ENCODE measurements at regions not wholly inside any gene's neighbourhood (a gene's known extent, or its start where the extent isn't known, plus 50 kb on each side); places are given as distances from the start of the nearest gene placed in this dataset.
"Not testable (repeated sequence)": the region's sequence is repeated elsewhere in the genome, so short reads cannot be mapped to it uniquely, and the experiment has no call there.

DNA sequence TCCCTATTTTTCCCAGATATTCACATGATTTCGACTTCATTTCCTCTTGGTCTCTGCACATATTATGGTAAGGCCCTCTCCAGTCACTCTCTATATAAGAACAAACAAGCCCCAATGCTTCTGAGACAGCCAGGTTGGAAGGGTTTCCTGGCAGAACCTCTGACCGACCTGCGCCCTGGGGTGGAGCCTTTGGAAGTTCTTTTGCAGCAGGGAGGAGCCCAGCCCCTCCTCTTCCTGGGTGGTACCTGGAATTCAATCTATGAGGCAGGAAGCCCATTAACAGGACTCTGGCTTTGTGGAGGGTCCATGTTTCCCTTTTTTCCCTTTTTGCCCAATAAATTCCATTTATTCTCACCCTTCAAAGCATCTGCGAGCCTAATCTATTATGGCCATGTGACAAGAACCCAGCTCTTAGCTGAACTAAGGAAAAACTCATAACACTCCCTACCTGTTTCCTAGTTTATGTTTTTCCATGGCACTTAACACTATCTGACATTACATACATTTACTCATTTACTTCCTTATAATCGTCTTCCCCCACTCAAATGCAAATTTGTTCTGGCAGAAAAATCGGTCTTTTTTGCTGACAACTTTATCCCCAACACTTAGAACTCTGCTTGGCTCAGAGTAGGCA is 92.5 kb upstream of the FRMD4A start:
- DNase-seq = no peak

- DNase-seq = no peak
These were observed 91.7 kb upstream of the FRMD4A start for GRCh38 chr10:14422431-14422830.

- DNase-seq = no peak
These were observed 91.2 kb upstream of the FRMD4A start for GRCh38 chr10:14421941-14422340.

GRCh38 chr10:14417336-14417735 is 86.6 kb upstream of the FRMD4A start:
- not testable (repeated sequence) for DNase-seq

- DNase-seq = no peak
These were observed 85.6 kb upstream of the FRMD4A start for GRCh38 chr10:14416308-14416700.

GRCh38 chr10:14415676-14416307 is 85.1 kb upstream of the FRMD4A start:
- DNase-seq = no peak

DNA sequence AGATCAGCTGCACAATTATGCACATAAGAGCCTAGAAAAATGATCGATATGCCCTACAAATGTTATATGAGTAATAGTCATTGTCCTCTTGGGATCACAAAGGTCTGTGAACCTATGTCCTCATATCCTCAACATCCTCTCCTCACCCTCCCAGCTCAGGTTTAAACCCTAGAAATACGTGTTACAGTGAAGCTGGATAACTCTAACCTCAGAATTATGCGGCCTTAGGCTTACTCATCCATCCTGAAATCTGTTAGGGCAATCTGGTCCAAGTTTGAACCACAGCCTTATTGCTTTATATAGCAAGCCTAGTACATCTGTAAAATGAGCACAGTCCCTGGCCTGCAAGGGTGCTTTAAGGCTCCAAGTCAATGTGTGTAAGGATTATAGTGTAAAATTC is 84.2 kb upstream of the FRMD4A start:
- no peak for DNase-seq

GRCh38 chr10:14413523-14413922 is 82.8 kb upstream of the FRMD4A start:
- no peak for DNase-seq

- no peak for DNase-seq
These were observed 81.9 kb upstream of the FRMD4A start for GRCh38 chr10:14412624-14413023.

GRCh38 chr10:14409856-14410458 is 79.2 kb upstream of the FRMD4A start:
- DNase-seq = no peak

- no peak for DNase-seq
These were observed 78.5 kb upstream of the FRMD4A start for GRCh38 chr10:14409247-14409646.

DNA sequence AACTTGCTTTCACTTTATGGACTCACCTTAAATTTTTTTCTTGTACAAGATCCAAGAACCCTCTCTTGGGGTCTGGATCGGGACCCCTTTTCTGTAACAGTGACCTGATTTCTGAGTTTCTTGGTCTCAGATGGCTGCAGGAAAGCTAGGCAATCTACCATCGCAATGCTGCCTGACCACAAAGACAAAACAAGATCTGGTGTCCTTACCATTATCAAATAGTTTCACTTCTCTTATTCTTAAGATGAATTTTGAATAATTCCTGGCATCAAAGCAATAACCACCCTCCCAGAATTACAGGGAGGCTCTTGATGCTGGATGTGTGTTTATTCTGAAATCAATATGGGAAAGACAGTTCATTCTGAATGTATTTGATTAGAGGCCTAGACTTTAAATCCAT is 77.4 kb upstream of the FRMD4A start:
- no peak for DNase-seq

GRCh38 chr10:14407567-14407966 is 76.8 kb upstream of the FRMD4A start:
- DNase-seq = no peak

- DNase-seq = peak; percentile 72
These were observed 74.6 kb upstream of the FRMD4A start for GRCh38 chr10:14405076-14406065.

GRCh38 chr10:14403881-14404623 is 73.3 kb upstream of the FRMD4A start:
- DNase-seq = no peak

DNA sequence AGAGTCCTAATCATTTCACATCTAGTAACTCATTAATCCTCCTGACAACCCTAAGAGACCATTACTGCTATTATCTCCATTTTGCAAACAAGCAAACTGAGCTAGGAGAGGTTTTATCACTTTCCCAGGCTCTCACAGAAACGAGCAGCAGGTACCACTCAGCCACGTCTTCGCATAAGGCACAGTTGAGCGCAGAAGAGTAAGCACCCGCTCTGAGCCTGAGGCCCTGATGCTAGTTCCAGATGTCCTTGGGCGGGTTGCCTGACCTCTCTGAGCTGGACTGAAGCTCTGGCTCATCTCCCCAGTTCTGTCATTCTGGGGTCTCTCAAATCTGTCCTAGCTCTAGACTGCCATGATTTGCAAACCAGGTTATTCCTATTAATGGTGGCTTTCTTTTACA is 72.6 kb upstream of the FRMD4A start:
- no peak for DNase-seq

GRCh38 chr10:14399641-14400040 is 68.9 kb upstream of the FRMD4A start:
- no peak for DNase-seq

GRCh38 chr10:14397066-14397465 is 66.3 kb upstream of the FRMD4A start:
- DNase-seq = peak; percentile 73

DNA sequence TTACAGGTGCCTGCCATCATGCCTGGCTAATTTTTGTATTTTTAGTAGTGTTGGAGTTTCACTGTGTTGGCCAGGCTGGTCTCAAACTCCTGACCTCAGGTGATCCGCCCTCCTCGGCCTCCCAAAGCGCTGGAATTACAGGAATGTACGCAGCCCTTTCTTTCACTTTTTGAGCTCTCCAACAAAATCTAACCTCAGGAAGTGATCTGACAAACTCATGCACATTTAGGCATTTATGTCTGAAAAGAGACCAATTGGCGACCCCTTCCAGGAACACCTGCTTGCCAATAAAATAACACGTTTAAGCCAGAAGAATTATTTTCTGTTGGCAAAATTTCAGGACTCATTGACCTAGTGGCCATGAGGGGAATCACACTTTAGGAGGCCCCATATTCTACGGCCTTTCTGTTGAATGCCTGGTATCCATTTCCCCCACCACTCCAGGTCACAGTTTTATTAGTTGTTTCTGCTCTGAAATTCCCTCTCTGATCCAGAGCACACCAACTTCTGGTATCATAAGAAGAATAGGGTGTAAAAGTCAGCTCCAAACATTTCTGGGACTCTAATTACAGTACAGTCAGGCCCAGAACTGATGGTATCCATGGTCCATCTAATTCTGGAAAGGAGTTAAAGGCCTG is 65.8 kb upstream of the FRMD4A start:
- no peak for DNase-seq

DNA sequence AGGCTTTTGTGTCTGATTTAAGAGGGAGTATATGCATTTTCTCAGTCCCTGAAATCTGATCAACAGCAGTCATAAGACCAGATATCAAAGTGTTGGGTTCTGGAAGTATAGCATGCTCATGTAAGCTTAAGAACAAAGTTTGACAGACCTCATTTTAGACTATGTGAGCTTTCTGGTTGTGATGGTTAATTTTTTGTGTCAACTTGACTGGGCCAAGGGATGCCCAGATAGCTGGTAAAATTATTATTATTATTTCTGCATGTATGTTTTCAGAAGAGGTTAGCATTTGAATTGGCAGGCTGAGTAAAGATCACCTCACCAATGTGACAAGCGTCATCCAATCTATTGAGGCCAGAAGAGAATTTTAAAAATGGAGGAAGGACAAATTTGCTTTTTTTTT is 63.5 kb upstream of the FRMD4A start:
- no peak for DNase-seq

GRCh38 chr10:14391342-14391741 is 60.6 kb upstream of the FRMD4A start:
- no peak for DNase-seq

- no peak for DNase-seq
These were observed 59.4 kb upstream of the FRMD4A start for GRCh38 chr10:14389981-14390590.

Data from amniotic stem cell (primary cell).